OCI-LY1 (cell line): ENCODE measurements at regions not wholly inside any gene's neighbourhood (a gene's known extent, or its start where the extent isn't known, plus 50 kb on each side); places are given as distances from the start of the nearest gene placed in this dataset.

Experiments
- H2AFZ ChIP-seq: fragments of 200-600 bp; sonication (generic), shearing (Covaris generic); 2 replicates; pipeline ENCODE4 v1.6.0; 2014; ENCODE audit warnings: antibody characterized with exemption, mild to moderate bottlenecking, low read length
- H3F3A ChIP-seq: fragments of 200-600 bp; sonication (generic), shearing (Covaris generic); 2 replicates; pipeline ENCODE4 v1.6.0; 2014; ENCODE audit warnings: mild to moderate bottlenecking, antibody characterized with exemption, low read length, moderate library complexity; ENCODE audit not compliant: insufficient read depth
- H3K27ac ChIP-seq: fragments of 200-600 bp; sonication (generic); 2 replicates; pipeline ENCODE4 v1.5.1; 2014; ENCODE audit warnings: low read length, mixed run types, mild to moderate bottlenecking, low read depth; ENCODE audit not compliant: poor library complexity, severe bottlenecking
- H3K27me3 ChIP-seq: fragments of 200-600 bp; sonication (generic); 2 replicates; pipeline ENCODE4 v1.6.0; 2014; ENCODE audit warnings: antibody characterized with exemption, mild to moderate bottlenecking, low read length, moderate library complexity; ENCODE audit not compliant: insufficient read depth
- H3K36me3 ChIP-seq: fragments of 200-600 bp; sonication (generic); 2 replicates; pipeline ENCODE4 v1.6.1; 2014; ENCODE audit warnings: mild to moderate bottlenecking, antibody characterized with exemption, low read length, moderate library complexity, mixed read lengths; ENCODE audit not compliant: insufficient read depth
- H3K4me1 ChIP-seq: fragments of 200-600 bp; sonication (generic); 2 replicates; pipeline ENCODE4 v1.5.1; 2014; ENCODE audit warnings: mild to moderate bottlenecking, low read length, moderate library complexity; ENCODE audit not compliant: insufficient read depth, severe bottlenecking
- H3K4me2 ChIP-seq: fragments of 200-600 bp; sonication (generic), shearing (Covaris generic); 2 replicates; pipeline ENCODE4 v1.6.1; 2014; ENCODE audit warnings: low read length
- H3K4me3 ChIP-seq: fragments of 200-600 bp; sonication (generic); 2 replicates; pipeline ENCODE4 v1.5.1; 2014; ENCODE audit warnings: low read length, low read depth, mild to moderate bottlenecking, mixed read lengths; ENCODE audit not compliant: poor library complexity, severe bottlenecking
- H3K79me2 ChIP-seq: fragments of 200-600 bp; shearing (Covaris generic); 2 replicates; pipeline ENCODE4 v1.6.1; 2016; ENCODE audit warnings: mixed run types, low read length, mixed read lengths; ENCODE audit not compliant: insufficient read depth
- H3K9ac ChIP-seq: fragments of 200-600 bp; sonication (generic), shearing (Covaris generic); 2 replicates; pipeline ENCODE4 v1.6.1; 2014; ENCODE audit warnings: mild to moderate bottlenecking, low read length, mixed read lengths
- H3K9me2 ChIP-seq: fragments of 200-600 bp; sonication (generic), shearing (Covaris generic); 2 replicates; pipeline ENCODE4 v1.6.1; 2014; ENCODE audit warnings: low read depth, mild to moderate bottlenecking, low read length, mixed read lengths
- H3K9me3 ChIP-seq: fragments of 200-600 bp; shearing (Covaris generic); 2 replicates; pipeline ENCODE4 v1.6.1; 2014; ENCODE audit warnings: low read length, mixed read lengths
- H4K20me1 ChIP-seq: fragments of 200-600 bp; sonication (generic), shearing (Covaris generic); 2 replicates; pipeline ENCODE4 v1.6.0; 2016; ENCODE audit warnings: mild to moderate bottlenecking, low read length; ENCODE audit not compliant: insufficient read depth
- EZH2 ChIP-seq: fragments of 200-600 bp; sonication (generic), shearing (Covaris generic); IDR thresholded peaks from 2 replicates; pipeline ENCODE4 v1.8.0; 2017; ENCODE audit warnings: borderline replicate concordance, mixed run types, mild to moderate bottlenecking, antibody characterized with exemption, low read length, moderate library complexity, mixed read lengths
- TF ChIP-seq, protein P1 (sequence below): fragments of 200-600 bp; sonication (generic), shearing (Covaris generic); IDR thresholded peaks from 2 replicates; pipeline ENCODE4 v1.5.1; 2017; ENCODE audit warnings: mild to moderate bottlenecking, antibody characterized with exemption, low read length, moderate library complexity, mixed read lengths

DNA sequence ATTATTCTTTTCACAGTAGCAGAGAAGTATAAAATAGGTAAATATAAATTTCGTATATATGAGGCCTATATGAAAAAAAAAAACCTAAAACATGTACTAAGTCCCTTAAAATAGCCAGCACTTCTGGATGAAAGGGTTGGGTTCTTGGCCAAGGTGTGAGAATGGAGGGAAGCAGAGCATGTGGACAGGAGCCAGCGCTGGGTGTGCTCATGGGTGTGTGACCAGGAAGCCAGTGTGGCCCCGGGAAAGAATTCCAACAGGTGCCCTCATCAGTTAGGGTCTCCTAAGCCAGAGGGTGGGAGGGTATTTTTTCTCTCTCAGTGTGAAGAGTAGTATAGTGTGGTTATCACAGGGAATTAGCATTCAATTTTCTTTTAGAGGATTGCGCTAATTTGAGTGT lies 401.9 kb upstream of the IGFBP3 start:
- Histone ChIP-seq H3F3A (no peaks in the 10 kb centered on the region), H2AFZ (no peak overlapping the region), H3K9me2 (no peaks in the 10 kb centered on the region), H3K4me3 (no peak overlapping the region), H3K27ac (no peak overlapping the region), H4K20me1 (no peaks in the 10 kb centered on the region), H3K4me2 (no peak overlapping the region), H3K36me3 (no peaks in the 10 kb centered on the region), H3K9me3 (no peaks in the 10 kb centered on the region), H3K79me2 (no peaks in the 10 kb centered on the region), H3K4me1 (no peaks in the 10 kb centered on the region), H3K27me3 (no peaks in the 10 kb centered on the region), H3K9ac (no peak overlapping the region)
- TF ChIP-seq EZH2, result no peak
- TF ChIP-seq, protein P1, sequence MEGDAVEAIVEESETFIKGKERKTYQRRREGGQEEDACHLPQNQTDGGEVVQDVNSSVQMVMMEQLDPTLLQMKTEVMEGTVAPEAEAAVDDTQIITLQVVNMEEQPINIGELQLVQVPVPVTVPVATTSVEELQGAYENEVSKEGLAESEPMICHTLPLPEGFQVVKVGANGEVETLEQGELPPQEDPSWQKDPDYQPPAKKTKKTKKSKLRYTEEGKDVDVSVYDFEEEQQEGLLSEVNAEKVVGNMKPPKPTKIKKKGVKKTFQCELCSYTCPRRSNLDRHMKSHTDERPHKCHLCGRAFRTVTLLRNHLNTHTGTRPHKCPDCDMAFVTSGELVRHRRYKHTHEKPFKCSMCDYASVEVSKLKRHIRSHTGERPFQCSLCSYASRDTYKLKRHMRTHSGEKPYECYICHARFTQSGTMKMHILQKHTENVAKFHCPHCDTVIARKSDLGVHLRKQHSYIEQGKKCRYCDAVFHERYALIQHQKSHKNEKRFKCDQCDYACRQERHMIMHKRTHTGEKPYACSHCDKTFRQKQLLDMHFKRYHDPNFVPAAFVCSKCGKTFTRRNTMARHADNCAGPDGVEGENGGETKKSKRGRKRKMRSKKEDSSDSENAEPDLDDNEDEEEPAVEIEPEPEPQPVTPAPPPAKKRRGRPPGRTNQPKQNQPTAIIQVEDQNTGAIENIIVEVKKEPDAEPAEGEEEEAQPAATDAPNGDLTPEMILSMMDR, result no peak

- Histone ChIP-seq H4K20me1 (no peaks in the 10 kb centered on the region), H3K9me3 (no peaks in the 10 kb centered on the region), H3K79me2 (no peaks in the 10 kb centered on the region), H3K9ac (no peak overlapping the region), H3K36me3 (no peaks in the 10 kb centered on the region), H2AFZ (no peak overlapping the region), H3K27ac (no peak overlapping the region), H3F3A (no peaks in the 10 kb centered on the region), H3K4me2 (no peak overlapping the region), H3K4me1 (no peaks in the 10 kb centered on the region), H3K27me3 (no peaks in the 10 kb centered on the region), H3K9me2 (no peaks in the 10 kb centered on the region), H3K4me3 (no peak overlapping the region)
- TF ChIP-seq, protein P1, result no peak
- no peak for TF ChIP-seq EZH2
Observed at GRCh38 chr7:46321556-46322205, 400.6 kb upstream of the IGFBP3 start.

DNA sequence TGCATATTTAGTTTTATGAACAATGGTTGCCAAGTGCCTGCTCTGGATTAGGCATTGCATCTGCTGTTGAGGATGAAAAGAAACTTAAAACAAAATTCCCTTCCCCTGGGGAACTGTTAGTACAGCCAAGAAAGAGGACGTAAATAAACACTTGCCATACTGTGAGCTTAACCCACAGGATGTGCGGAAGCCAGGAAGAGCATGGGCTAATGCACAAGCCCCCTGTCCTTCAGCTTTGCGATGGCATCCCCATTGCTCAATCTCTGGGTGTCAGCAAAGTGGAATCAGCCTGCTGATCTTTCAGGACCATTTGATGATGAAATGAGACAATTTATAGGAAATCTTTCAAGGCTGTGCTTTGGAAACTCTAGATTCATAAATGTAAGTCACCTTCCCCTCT lies 399.9 kb upstream of the IGFBP3 start:
- H3K4me2 ChIP-seq, result no peak overlapping the region
- H3K79me2 ChIP-seq, result no peaks in the 10 kb centered on the region
- H3K4me1 ChIP-seq, result no peaks in the 10 kb centered on the region
- no peaks in the 10 kb centered on the region for H4K20me1 ChIP-seq
- H3K36me3 ChIP-seq, result no peaks in the 10 kb centered on the region
- no peak overlapping the region for H2AFZ ChIP-seq
- no peaks in the 10 kb centered on the region for H3K27me3 ChIP-seq
- H3F3A ChIP-seq, result no peaks in the 10 kb centered on the region
- no peaks in the 10 kb centered on the region for H3K9me2 ChIP-seq
- H3K9me3 ChIP-seq, result no peaks in the 10 kb centered on the region
- TF ChIP-seq EZH2, result no peak
- TF ChIP-seq, protein P1, result no peak
- H3K27ac ChIP-seq, result no peak overlapping the region
- H3K4me3 ChIP-seq, result no peak overlapping the region
- no peak overlapping the region for H3K9ac ChIP-seq
